ENCODE measurements at regions not wholly inside any gene's neighbourhood (a gene's known extent, or its start where the extent isn't known, plus 50 kb on each side); places are given as distances from the start of the nearest gene placed in this dataset.
"Not testable (repeated sequence)": the region's sequence is repeated elsewhere in the genome, so short reads cannot be mapped to it uniquely, and the experiment has no call there.

GRCh38 chr12:91256411-91256810, 73.8 kb upstream of the DCN start:
- no peak for DNase-seq

DNA sequence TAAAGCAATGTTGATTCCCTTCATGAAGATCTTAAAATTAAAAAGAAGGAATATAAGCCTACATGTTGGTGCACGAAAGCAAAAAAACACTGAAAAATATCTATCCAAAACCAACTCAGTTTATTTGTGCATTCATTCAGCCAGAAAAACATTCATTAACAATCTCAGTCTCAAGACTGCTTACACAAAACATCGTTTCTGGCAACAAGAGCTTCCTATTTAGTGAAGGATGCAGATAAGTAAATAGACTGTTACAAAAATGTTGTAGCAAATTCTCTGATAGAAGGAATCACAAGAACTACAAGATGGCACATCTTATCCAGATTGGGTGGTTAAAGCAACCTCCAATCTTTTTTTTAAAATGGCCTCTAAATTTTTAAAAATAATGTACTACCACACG, 69.7 kb upstream of the DCN start:
- no peak for DNase-seq

- DNase-seq: no peak
Measured at GRCh38 chr12:91250273-91250665, 67.7 kb upstream of the DCN start.

- DNase-seq: no peak
Measured at GRCh38 chr12:91249518-91250272, 67.1 kb upstream of the DCN start.

DNA sequence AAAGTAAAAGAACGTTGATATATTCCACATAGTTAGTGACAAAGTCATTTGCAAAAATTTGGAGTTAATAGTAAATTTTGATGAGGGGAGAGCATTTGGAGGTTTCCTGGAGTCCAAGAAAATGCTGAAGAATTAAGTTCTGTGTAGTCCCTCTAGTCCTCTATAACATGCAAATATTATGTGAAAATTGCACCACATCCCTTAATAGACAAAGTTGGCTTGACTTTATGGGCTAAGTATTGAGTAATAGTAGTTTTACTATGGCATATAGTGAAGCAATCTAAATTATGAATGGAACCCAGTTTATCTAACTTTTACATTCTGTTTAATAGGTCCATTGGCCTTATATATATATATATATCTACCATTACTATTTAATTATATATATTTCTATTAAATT, 66.4 kb upstream of the DCN start:
- no peak for DNase-seq

- not testable (repeated sequence) for DNase-seq
Measured at GRCh38 chr12:91243177-91243576, 60.6 kb upstream of the DCN start.

DNA sequence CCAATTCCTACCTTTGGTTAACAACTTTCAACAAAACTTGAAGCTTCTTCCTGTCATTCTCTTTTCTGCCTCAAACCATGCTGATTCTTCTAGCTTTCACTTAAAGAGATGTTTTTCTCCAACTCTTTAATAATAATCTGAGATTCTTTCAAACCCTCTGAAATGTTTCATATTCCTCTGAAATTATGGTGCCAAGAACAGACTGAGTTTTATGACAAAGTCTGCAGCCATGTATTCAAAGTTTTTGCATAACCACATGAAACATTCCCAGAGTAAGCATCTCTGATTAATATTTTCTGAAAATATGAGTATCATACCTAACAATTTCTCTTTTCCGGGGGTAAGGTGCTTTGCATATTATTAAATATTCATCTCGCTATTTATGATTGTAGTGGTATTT, 59.1 kb upstream of the DCN start:
- DNase-seq: no peak

- DNase-seq: no peak
Measured at GRCh38 chr12:91240386-91241095, 57.9 kb upstream of the DCN start.

GRCh38 chr12:91239481-91239880, 56.9 kb upstream of the DCN start:
- DNase-seq: no peak
